ENCODE measurements at regions not wholly inside any gene's neighbourhood (a gene's known extent, or its start where the extent isn't known, plus 50 kb on each side); places are given as distances from the start of the nearest gene placed in this dataset.
"Not testable (repeated sequence)": the region's sequence is repeated elsewhere in the genome, so short reads cannot be mapped to it uniquely, and the experiment has no call there.

DNA sequence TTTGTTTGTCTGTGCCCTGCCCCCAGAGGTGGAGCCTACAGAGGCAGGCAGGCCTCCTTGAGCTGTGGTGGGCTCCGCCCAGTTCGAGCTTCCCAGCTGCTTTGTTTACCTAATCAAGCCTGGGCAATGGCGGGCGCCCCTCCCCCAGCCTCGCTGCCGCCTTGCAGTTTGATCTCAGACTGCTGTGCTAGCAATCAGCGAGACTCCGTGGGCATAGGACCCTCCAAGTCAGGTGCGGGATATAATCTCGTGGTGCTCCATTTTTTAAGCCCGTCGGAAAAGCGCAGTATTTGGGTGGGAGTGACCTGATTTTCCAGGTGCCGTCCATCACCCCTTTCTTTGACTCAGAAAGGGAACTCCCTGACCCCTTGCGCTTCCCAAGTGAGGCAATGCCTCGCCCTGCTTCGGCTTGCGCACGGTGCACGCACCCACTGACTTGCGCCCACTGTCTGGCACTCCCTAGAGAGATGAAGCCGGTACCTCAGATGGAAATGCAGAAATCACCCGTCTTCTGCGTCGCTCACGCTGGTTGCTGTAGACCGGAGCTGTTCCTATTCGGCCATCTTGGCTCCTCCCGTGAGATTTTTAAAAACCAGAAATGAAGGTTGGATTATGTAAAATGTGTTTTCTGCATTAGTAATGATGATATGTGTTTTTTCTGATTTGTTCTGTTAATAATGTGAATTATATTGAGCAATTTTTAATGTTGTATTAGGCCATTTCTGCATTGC is 59.7 kb downstream of the CYTL1 start:
- H3K36me3 ChIP-seq (ENCODE audit: control insufficient read depth, insufficient read depth, low read length); H4K20me1 ChIP-seq (replicated peaks; ENCODE audit: control insufficient read depth, insufficient read depth, low read length); DNase-seq (ENCODE audit: extremely low read depth in 1 of 4, low spot score in 3 of 4); H3K79me2 ChIP-seq (ENCODE audit: control insufficient read depth, insufficient read depth, low read length); H3K9me3 ChIP-seq (replicated peaks; ENCODE audit: control insufficient read depth, insufficient read depth, low read depth, low read length); POLR2A ChIA-PET; H3K9ac ChIP-seq (ENCODE audit: insufficient read depth in 1 of 2, low read depth in 2 of 2, low read length in 2 of 2); intact Hi-C loops (cut with micrococcal nuclease); H3K9me1 ChIP-seq (ENCODE audit: control insufficient read depth, insufficient read depth, low read length); CTCF ChIA-PET (ENCODE audit: low intra/inter-chr PET ratio); in situ Hi-C loops (cut with MboI); H3K4me1 ChIP-seq (replicated peaks in 1 of 2; ENCODE audit: control insufficient read depth in 2 of 2, insufficient read depth in 2 of 2, low read length in 2 of 2); FAIRE-seq; H3K27me3 ChIP-seq (ENCODE audit: control insufficient read depth in 2 of 2, insufficient read depth in 2 of 2, low read length in 2 of 2); TF ChIP-seq MYC (IDR thresholded peaks at IDR 0.05; ENCODE audit: low read depth, low read length); ATF1 (CRISPR knock-in tag; IDR thresholded peaks at IDR 0.05): not testable (repeated sequence)
- H2AFZ ChIP-seq (ENCODE audit: low read depth, low read length): peak overlapping the region; percentile 70
- WGBS (ENCODE audit: insufficient coverage, low coverage, missing lambda C conversion rate): 1% methylated on average over 12 of the region's 29 CpGs
- peak; percentile 41 for ATAC-seq
- peak overlapping the region; percentile 33; the same call in 1 of the 2 replicates for H3K4me3 ChIP-seq
- BruUV-seq (replicated peaks): TSS peak; percentile 65
- peak overlapping the region; percentile 24 for H3K4me2 ChIP-seq (ENCODE audit: insufficient read depth, low read length)
- H3K27ac ChIP-seq (ENCODE audit: extremely low read depth, low read depth, low read length): peak overlapping the region; percentile 35; the same call in 2 of the 3 replicates
- peak; percentile 41; the same call in 1 of the 2 replicates for TF ChIP-seq MYC (CRISPR knock-in tag; IDR thresholded peaks at IDR 0.05; ENCODE audit: borderline replicate concordance, low read depth)
- TF ChIP-seq, protein P1, sequence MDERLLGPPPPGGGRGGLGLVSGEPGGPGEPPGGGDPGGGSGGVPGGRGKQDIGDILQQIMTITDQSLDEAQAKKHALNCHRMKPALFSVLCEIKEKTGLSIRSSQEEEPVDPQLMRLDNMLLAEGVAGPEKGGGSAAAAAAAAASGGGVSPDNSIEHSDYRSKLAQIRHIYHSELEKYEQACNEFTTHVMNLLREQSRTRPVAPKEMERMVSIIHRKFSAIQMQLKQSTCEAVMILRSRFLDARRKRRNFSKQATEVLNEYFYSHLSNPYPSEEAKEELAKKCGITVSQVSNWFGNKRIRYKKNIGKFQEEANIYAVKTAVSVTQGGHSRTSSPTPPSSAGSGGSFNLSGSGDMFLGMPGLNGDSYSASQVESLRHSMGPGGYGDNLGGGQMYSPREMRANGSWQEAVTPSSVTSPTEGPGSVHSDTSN (CRISPR knock-in tag; IDR thresholded peaks at IDR 0.05; ENCODE audit: low read depth): not testable (repeated sequence)
- TF ChIP-seq, protein P1 (tag; conservative IDR thresholded peaks at IDR 0.05; ENCODE audit: low read depth): 0 out of 2 replicates have a peak, but pooled peaks have one; percentile 12
- 0 out of 4 replicates have a peak, but pooled peaks of 1 of the 2 experiments have one; percentile 31 for TF ChIP-seq FOXK2 (conservative IDR thresholded peaks at IDR 0.05 in 1 of 2, IDR thresholded peaks at IDR 0.05 in 1 of 2; ENCODE audit: low read depth in 2 of 2)
- peak; percentile 23 to 49; a peak in 2 of 4 replicates for TF ChIP-seq MNT (conservative IDR thresholded peaks at IDR 0.05)
- 0 out of 2 replicates have a peak, but pooled peaks have one; percentile 16 for TF ChIP-seq NFIC (IDR thresholded peaks at IDR 0.05)
- peak; percentile 62 for TF ChIP-seq TAF9B (IDR thresholded peaks at IDR 0.05; ENCODE audit: partially characterized antibody)
- TF ChIP-seq NRF1 (conservative IDR thresholded peaks at IDR 0.05 in 1 of 2, IDR thresholded peaks at IDR 0.05 in 1 of 2): peak; percentile 73 to 75
- TF ChIP-seq L3MBTL2 (IDR thresholded peaks at IDR 0.05): 0 out of 2 replicates have a peak, but pooled peaks have one; percentile 14
- peak; percentile 53; the same call in 1 of the 2 replicates for TF ChIP-seq EP400 (IDR thresholded peaks at IDR 0.05)
- peak in 1 of 2 experiments; percentile 60; a peak in 2 of 4 replicates for TF ChIP-seq FOXA3 (CRISPR knock-in tag; conservative IDR thresholded peaks at IDR 0.05 in 1 of 2, IDR thresholded peaks at IDR 0.05 in 1 of 2)
- 0 out of 2 replicates have a peak, but pooled peaks have one; percentile 15 for TF ChIP-seq CTBP1 (IDR thresholded peaks at IDR 0.05; ENCODE audit: borderline replicate concordance)
- 0 out of 2 replicates have a peak, but pooled peaks have one; percentile 40 for TF ChIP-seq PKNOX1 (IDR thresholded peaks at IDR 0.05)
- peak; percentile 23; the same call in 1 of the 2 replicates for TF ChIP-seq ATF1 (tag; IDR thresholded peaks at IDR 0.05)
- peak; percentile 63 for TF ChIP-seq HNRNPLL (IDR thresholded peaks at IDR 0.05; ENCODE audit: low read depth, low read length, poor library complexity, severe bottlenecking)
- peak; percentile 46 for TF ChIP-seq POLR2A (conservative IDR thresholded peaks at IDR 0.05)

Data from K562 (cell line).